GM20000 (cell line): ENCODE measurements at regions not wholly inside any gene's neighbourhood (a gene's known extent, or its start where the extent isn't known, plus 50 kb on each side); places are given as distances from the start of the nearest gene placed in this dataset.
"Not testable (repeated sequence)": the region's sequence is repeated elsewhere in the genome, so short reads cannot be mapped to it uniquely, and the experiment has no call there.

ENCODE experiments used
- DNase-seq: peaks from one replicate; pipeline ENCODE4 v3.0.0; 2012; ENCODE audit warnings: low spot score
- TF ChIP-seq, protein P1 (sequence below): IDR thresholded peaks from 2 replicates; pipeline ENCODE4 v1.5.1; 2012; ENCODE audit warnings: mild to moderate bottlenecking, control low read depth; ENCODE audit errors: extremely low read depth, missing control alignments

DNA sequence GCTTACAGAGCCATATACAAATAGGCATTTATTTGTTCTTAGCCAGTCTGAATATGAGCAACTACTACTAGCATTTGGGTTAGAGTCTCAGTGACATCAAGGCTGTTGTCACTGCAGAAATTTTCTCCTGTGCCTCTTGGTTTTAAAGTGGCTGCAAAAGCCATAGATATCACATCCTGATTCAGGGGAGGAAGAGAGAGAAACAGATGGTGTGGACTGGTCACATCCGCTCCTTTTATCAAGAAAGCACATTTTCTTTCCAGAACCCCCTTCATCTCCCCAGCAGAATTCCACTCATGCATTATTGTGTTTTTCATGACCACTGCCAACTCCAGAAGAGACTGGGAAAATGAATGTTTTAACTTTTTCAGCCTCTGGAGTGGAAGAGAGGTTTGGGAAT lies 69.8 kb downstream of the PTTG1 start:
- TF ChIP-seq, protein P1, sequence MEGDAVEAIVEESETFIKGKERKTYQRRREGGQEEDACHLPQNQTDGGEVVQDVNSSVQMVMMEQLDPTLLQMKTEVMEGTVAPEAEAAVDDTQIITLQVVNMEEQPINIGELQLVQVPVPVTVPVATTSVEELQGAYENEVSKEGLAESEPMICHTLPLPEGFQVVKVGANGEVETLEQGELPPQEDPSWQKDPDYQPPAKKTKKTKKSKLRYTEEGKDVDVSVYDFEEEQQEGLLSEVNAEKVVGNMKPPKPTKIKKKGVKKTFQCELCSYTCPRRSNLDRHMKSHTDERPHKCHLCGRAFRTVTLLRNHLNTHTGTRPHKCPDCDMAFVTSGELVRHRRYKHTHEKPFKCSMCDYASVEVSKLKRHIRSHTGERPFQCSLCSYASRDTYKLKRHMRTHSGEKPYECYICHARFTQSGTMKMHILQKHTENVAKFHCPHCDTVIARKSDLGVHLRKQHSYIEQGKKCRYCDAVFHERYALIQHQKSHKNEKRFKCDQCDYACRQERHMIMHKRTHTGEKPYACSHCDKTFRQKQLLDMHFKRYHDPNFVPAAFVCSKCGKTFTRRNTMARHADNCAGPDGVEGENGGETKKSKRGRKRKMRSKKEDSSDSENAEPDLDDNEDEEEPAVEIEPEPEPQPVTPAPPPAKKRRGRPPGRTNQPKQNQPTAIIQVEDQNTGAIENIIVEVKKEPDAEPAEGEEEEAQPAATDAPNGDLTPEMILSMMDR = no peak
- DNase-seq = no peak

DNA sequence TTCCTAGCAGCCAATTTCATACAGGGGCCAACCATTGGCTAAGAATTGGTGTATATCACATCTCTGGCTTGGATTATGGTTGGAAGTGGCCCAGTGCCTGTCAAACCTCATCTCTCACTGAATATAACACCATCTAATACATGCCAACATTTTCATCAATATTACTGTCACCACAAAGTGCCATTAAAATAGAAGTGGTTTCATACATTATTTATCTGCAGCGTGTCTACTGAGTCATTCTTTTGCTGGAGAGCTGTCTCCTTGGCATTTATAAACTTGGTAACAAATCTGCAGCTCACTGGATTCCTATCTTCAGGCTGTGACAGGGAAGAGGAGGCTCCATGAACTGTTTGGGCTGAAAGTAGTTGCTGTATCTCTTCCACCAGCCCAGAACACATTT lies 70.9 kb downstream of the PTTG1 start:
- TF ChIP-seq, protein P1 = no peak
- DNase-seq = no peak

DNA sequence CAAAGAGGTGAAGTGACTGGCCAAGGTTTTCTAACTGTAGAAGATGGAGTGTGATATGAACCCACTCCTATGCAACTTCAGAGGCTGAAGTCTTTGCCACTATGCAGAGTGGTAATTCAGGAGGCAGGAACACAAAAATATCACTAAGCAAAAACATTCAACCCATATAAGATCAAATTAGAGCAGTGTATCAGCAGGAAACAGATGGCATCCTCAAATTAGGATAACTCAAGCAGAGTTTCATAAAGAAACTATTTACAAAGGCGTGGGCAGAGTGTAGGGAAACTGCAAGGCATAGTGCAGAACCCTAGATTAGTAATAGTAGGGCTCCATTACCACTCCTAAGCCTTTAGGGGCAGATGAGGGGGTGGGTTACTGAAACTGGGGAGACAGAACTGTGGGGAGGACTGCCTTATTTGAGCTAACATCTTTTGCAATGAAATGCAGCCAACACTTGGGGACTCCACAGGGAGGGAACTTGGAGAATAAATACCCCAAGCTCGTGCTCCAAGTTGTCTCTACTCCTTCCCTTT lies 72.2 kb downstream of the PTTG1 start:
- no peak for DNase-seq
- TF ChIP-seq, protein P1 = no peak

DNA sequence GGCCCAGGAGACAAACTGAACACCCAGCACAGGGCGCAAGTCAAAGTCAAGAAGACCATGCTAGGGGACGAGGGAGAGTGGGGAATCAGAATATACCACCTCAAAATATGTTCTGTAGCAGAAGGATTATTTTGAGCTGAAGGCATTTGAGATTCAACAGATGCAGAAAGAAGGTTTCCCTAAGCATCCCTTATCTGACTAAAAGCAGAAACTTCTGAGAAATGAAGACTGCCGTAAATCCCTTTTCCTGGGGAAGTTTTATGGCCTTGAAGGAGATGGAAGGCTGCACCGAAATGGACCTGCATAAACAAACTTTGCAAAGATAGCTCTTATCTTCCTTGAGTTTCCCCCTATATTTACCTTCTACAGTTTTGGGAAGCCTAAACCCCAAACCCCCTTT lies 72.8 kb downstream of the PTTG1 start:
- DNase-seq = no peak
- TF ChIP-seq, protein P1 = no peak

DNA sequence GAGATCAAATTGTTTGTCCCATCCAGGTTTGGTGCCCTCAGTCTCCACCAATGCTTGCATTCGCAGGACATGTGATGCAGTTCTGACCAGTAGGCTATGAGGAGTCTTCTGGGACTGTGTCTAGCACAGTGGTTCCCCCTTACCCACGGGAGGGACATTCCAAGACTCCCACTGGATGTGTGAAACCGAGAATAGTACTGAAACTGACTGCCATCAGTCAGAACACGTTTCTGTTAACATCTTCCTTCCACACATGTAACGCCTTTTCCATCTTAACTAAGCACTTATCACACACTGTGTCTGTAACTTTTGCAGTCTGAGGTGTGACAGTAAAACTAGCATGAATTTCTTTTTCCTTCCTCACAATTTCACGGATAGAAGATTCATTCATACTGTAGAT lies 74.7 kb downstream of the PTTG1 start:
- DNase-seq = no peak
- TF ChIP-seq, protein P1 = no peak

DNA sequence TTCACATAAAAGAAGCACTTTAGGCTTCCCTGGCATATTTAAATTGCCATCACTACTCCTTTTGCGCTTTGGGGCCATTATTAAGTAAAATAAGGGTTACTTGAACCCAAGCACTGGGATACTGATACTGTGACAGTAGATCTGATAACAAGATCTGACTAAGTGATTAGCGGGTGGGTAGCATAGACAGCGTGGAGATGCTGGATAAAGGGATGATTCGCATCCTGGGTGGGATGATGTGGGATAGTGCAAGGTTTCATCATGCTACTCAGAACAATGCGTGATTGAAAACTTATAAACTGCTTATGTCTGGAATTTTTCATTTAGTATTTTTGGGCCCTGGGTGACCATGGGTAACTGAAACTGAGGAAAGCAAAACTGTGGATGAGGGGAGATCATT lies 75.1 kb downstream of the PTTG1 start:
- TF ChIP-seq, protein P1 = no peak
- no peak for DNase-seq

DNA sequence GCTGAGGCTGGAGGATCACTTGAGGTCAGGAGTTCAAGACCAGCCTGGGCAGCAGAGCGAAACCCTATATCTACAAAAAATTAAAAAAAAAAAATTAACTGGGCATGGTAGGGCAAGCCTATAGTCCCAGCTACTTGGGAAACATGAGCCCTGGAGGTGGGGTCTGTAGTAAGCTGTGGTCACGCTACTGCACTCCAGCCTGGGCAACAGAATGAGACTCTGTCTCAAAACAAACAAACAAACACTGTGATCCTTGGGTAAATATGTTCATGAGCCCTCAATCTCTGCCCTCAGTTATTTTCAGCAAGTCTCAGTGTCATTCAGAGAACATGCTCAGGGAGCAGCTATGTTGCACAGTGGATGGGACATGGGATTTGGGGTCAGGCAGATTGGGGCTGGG lies 76.2 kb downstream of the PTTG1 start:
- DNase-seq = no peak
- TF ChIP-seq, protein P1 = no peak

DNA sequence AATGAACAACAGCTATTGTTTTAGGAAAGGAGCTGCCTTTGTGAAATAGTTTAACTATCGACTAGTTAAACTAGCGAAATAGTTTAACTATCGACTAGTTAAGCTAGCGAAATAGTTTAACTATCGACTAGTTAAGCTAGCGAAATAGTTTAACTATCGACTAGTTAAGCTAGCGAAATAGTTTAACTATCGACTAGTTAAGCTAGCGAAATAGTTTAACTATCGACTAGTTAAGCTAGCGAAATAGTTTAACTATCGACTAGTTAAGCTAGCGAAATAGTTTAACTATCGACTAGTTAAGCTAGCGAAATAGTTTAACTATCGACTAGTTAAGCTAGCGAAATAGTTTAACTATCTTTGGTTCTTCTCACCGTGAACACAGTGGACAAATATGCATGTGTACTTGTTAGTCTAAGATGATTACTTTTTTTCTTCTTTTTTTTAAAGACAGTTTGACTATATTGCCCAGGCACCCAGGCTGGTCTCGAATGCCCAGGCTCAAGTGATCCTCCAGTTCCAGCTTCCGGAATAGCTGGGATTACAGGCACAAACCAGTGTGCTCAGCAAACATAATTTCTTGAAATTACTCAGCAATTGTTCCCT lies 76.9 kb downstream of the PTTG1 start:
- DNase-seq = not testable (repeated sequence)
